HG03039 (cell line): ENCODE measurements at regions not wholly inside any gene's neighbourhood (a gene's known extent, or its start where the extent isn't known, plus 50 kb on each side); places are given as distances from the start of the nearest gene placed in this dataset.

Experiments
- ATAC-seq: cut with Tn5 transposase; IDR thresholded peaks from one replicate; pipeline ENCODE4 v1.9.1; 2021; ENCODE audit warnings: mild to moderate bottlenecking, moderate library complexity; ENCODE audit not compliant: unreplicated experiment

DNA sequence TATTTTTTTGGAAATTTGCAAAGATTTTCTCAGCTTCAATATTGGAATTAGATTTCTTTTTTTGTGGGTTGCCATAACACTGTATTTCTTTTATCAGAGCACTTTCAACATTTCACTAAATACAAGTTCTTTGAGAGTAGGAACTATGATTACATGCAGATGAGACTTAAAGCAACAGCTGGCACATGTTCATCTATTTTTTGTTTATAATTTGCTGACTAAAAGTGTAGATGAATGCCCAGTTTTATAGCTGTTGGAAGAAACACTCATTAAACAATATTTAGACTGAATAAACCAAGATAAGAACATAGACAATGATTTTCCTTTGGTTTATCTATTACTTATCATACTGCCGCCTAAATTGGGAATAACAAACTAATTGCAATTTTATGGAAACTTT is 803.0 kb upstream of the KLHL1 start:
- no peak for ATAC-seq

DNA sequence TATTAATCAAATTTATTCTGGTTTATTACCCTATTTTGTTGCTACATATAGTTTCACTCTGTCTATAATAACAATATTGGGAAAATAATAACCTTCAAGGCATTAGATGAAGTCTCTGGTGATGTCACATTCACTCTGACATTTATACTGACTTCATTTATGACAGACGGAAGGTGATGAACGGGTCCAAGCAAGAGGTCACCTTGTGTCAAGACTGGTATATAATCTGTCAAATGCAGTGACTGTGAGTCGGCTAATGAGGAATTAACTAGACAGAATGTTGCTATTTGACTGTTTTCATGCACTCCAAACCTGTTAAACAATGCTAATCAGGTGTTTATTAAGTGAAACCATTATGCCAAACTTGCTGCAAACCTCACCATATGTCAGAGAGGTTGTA is 800.5 kb upstream of the KLHL1 start:
- ATAC-seq: no peak

DNA sequence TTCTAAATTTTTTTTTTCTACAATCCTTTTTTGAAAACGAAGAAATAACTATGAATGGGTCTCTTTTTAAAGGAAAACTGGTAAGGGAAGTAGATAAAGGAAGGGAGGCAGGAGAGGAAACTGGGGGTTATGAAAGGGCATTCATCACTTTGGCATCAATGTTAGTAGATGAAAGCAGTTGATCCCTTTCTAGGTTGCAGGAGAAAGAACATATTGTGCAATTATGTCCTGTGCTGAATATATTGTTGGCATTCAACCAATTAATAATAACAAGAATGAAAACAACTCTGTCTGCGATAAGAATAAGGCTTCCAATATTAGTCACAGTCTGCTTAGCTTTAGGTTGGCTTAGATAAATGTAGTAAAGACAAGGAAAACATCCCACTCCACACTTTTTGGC is 796.8 kb upstream of the KLHL1 start:
- ATAC-seq: no peak

DNA sequence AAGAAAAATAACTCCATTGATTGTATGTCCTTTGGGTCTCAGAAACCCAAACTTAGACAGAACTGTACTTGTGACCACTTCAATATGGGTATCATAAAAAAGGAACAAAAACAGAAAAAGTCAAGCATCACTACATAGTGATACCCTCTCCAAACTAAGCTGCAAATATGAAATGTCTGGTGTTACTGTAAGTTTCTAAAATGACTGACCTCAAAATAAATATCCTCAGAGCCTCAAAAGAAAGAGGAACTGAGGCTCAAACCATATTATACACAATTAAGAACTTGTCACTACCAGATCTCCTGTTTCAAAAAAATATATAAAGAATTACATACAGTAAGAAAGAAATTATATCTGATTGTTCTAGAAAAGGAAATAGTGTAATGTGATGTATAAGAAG is 787.9 kb upstream of the KLHL1 start:
- ATAC-seq: no peak

DNA sequence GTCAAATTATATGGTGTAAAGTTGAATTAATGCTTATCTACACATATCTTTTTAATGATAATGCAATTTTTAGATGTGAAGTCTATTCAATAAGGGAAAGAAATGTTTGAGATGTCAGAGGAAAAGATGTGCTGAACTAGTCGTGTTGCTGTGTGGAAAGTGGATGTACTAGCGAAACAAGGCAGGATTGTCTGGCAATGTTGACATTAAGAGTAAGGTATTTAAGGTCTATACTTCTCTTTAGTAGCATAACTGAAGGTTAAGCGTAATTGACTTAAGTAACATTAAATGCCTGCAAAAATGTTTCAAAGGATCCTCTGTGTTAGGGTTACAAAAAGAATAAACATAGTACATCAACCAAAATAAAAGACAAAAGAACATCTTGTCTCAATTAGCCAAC is 787.3 kb upstream of the KLHL1 start:
- ATAC-seq: no peak

DNA sequence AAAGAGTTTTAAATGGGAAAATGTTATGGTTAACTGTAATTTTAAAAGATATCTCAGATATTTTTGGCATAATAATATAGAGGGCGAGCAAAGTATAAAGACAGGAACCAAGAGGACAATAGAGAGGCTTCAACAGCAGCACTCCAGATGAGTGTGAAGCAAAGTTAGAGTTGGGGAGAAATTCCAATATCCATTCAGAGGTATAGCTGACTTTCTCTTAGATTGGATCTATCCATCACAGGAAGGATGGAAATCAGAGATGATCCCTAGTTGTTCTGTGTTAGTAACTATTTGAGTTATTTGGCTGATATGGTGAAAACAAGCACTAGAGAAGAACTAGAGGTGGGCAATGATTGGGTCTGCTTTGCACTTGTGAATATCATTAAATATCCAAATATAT is 786.0 kb upstream of the KLHL1 start:
- no peak for ATAC-seq

DNA sequence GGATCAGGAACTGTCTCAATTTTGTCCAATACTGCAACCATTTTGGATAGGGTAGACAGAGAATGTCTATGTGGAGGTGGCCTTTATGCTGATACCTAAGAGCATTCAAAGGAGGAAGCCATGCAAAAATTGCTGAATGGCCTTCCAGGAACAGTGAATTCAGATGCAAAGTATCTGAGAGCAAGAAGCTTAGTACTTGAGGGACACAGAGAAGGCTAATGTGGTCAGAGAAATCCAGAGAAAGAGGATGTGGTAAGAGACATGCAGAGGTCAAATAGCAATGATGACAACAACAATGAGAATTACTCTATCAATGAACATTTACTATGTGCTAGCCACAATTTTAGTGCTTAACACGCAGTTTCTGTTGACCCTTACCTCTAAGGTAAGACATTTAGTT is 785.6 kb upstream of the KLHL1 start:
- no peak for ATAC-seq

DNA sequence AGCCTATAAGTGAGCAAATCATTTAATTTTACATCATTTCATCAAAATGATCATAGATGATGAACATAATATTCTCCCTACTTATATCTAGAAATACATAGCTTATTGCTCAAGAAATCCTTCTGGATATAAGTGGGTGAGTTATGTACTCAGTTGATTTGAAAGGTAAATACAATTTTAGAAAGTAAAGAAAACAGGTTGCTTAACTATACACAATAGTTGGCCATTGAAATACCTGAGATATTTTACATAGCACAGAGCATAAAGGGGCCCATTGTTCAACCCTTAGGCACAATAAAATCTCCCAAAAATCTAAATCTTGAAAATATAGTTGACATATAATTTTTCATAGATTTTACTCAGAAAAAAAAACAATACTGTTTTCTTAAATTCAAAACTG is 782.0 kb upstream of the KLHL1 start:
- no peak for ATAC-seq

DNA sequence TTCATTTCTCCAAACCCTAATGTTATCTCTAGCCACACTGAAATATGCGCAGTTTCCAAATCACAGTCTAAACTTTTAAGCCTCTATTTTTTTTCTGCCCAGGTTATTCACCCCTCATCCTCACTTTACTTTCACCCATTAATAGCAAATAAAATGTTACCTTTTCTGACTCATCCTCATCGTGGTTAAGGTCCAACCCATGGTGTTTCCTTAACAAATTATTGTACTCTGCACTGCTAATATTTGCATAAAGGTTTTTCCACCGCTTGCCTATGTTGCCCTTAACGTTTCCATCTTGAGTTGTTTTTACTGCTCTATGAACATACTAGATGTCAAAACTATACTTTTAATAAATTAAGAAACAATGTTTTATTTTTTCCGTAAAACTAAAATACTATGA is 780.9 kb upstream of the KLHL1 start:
- no peak for ATAC-seq

DNA sequence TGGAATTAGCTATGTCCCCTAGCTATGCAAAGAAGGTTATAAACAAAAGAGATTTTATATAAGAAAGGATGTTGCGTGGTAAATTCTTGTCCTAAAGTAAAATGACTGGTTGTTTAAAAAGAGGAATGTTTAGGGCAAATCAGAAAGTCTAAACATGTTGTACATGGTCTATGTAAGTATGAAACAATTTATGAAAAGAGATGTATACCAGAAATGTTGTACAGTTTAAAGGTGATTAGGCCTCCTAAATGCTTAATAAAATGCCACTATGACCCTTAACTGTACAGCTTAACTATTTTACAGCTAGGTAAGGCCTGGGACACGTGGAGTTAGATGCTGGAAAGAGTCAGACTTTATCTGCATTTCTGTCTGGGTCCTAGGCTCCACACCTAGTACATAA is 775.9 kb upstream of the KLHL1 start:
- no peak for ATAC-seq

DNA sequence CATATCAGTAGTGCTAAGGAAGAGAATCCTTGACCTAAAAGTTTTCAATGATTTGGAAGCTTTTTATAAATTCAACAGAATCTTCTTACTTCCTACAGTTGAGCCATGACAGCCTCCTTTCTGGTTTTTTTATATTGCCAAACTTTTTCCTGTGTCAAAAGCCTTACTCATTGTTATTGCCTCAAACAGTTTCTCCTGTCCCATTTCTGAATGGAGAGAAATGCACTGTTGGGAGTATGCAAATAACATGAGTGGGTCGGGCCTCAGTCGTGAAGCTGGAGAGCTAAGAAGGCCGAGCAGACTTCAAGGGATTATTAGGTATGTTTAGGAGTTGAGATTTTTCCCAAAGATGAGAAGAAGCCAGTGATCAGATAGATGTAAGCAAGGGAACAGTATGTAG is 766.4 kb upstream of the KLHL1 start:
- ATAC-seq: no peak

DNA sequence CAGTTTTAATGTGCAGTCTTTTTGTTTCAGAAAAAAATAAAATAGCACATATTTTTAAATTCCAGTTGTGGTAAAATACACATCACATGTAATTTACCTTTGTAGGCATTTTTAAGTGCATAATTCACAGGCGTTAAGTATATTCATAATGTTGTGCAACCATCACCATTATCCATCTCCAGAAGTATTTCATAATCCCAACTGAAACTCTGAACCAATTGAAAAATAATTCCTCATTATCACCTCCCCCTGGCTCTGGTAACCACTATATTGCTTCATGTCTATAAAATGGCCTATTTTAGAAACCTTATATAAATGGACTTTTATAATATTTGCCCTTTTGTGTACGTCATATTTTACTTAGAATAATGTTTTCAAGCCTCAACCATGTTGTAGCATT is 756.5 kb upstream of the KLHL1 start:
- ATAC-seq: no peak

DNA sequence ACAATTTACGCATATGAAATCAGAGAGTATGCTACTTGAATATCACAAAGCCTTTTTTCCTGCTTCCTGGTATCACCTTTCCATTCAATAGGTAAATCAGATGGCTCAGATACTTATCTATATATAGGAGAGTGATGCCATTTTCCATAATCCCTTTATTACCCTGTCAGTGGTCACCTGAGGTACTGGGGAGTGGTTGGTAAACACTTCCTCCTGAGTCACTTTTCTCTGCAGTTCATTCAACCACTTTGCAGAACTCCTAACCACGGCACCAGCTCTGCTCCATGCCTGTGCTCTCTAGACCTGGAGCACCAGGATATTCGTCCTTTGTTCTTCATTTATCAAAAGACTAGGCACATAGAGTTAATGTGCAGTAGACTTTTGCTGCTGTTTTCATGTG is 748.5 kb upstream of the KLHL1 start:
- no peak for ATAC-seq

DNA sequence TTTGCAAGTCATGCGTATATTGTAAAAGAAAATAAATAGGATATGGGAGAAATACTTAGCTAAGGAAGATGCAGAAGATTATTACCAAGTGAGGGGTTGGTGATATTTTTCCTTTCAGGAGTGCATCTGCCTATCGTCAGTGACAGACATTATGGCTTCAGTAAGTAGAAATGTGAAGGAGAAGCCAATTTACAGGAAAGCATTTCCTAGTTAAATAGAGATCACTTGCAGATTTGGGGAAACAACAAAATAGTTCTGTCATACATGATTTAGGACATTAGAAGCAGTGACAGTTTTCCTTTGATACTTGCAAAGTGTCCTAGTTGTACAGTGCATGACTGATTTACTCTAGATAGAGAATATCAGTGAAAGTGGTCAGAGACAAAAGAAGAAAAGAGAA is 747.8 kb upstream of the KLHL1 start:
- no peak for ATAC-seq

DNA sequence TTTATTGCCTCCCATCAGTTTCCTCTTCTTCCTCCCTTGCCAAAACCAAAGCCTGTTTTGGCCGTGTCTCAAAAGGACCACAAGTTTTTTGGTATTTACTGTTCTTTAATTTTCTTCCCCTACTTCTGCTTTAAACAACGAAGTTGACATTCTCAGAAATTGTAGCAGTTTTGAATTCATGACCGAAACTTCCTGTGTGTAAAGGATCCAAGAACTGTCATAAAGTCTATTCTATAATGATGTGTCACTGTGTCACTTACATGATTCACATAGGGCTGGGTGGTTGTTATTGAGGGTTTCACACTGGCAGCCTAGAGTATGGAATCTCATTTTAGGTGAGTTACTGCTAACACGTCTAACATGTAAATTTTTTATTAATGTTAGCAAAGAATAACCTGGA is 741.0 kb upstream of the KLHL1 start:
- ATAC-seq: no peak

DNA sequence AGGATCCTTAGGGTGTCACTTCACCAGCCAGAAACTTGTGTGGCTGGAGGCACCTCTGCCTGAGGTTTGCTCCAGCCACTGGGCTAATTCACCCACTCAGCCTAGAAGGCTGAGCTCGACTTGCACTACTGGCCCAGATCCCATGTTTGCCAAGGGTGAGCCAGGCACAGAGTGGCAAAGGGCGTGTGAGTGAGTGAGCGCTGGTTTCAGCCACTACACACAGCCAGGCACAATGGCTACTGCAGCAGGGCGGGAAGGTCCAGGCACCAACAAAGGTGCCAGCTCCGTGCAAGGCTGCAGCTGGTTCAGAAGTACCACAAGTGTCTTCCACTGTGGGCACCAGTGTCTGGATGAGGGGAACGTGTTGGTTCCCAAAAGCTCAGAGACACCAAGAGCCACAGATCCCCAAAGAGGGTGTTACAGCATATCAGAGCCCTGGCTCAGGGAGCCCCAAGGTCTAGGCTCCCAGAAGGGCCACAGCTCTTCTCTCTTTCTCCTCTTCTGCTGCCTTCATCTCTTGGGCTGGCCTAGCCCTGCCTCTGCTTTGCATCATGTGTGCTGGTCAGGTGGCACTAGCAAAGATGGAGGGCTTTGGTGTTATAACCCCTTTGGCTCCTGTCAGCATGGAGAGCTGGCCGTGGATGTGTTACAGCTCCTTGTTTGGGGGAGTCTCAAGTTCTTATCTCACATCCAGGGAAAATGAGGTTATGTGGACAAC is 736.3 kb upstream of the KLHL1 start:
- no peak for ATAC-seq

DNA sequence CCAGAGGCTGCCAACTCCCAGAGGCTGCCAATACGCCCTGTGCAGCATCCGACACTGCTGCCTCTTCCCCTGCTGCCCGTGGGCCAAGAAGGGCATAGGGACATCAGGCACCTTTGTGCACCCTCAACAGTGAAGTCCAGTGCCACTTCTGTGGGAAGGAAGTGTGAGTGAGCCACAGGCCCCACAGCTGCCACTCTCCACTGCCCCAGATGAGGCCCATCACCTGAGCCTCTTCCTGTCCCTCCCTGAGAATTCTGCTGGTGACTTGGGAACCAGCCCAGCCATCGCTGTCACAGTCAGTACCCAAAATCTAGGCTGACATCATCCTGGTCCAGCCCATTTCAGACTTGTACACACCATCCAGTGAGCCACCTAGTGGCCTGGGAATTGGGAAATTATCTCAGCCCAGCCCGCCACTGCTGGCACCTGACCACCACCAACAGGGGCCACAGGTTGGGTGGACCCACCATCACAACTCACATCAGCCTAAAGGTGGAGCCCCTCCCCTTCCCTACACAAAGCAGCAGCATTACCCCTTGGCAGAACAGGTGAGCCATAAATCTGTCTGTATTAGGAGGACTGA is 733.9 kb upstream of the KLHL1 start:
- no peak for ATAC-seq

DNA sequence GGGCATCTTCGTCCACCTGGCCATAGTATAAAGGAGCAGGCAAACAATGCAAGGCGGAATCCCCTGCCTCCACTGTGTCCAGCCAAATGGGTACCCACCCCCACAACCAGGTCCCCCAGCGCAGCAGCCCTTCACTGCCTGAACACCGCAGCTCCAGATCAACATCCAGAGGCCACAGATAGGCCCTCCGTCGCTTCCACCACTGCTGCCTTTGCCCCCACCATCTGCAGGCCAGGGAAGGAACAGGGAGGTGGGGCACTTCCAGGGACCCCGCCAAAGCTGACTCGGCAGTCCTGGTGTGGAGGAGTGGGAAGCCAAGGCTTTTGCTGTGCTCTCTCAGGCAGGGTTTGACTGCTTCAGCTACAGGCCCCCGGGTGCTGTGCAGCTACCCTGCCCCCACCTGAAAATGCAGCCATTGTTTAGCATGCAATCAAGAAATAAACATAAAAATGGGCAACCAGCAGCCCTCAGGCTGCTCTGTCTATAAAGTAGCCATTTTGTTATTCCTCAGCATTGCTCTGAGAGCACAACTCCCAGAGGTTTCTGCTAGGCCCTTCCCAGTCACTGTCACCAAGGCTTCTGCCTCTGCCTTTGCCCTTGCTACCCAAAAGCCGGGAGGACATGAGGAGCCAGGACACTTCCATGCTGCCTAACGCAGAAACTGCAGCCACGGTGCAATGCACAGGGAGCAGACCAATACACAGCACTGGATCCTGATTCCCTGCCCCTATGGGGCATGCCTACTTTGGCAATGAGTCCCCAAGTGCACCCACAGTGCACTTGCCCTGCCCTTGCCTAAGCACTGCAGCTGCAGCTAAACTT is 733.2 kb upstream of the KLHL1 start:
- ATAC-seq: no peak

DNA sequence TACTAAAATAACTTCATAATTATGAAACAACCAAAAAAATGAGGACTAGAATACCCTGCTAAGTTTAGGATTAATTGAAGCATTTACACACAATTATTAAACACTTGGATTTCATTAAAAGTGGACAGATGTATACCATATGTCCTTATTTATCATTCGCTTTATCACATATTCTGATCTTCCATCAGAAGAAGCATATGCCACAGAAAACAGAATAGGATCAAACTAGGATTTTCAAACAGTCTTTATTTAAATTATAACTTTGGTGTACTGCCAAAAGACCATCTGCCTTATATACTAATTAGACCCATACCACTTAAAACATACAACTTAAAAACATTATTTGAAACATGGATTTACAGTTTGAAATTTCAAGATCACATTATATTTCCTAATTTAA is 727.1 kb upstream of the KLHL1 start:
- ATAC-seq: no peak

DNA sequence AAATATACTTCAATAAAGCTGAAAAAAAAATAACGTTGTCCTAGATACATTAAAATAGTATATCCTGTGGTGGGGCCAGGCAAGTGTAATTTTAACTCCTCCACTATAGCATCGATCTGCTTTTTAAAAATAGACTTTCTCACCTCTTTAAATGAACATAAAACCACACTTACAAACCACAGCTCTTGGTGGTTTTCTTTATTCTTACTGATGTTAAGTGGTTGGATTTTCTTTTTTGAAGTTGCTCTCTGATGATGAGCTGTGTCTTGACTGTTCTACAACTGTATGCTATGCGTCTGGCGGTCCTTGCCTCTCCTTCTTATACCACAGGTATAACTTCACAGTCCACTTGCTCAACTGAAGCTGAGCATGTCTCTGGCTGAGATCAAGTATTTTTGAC is 721.5 kb upstream of the KLHL1 start:
- ATAC-seq: no peak

DNA sequence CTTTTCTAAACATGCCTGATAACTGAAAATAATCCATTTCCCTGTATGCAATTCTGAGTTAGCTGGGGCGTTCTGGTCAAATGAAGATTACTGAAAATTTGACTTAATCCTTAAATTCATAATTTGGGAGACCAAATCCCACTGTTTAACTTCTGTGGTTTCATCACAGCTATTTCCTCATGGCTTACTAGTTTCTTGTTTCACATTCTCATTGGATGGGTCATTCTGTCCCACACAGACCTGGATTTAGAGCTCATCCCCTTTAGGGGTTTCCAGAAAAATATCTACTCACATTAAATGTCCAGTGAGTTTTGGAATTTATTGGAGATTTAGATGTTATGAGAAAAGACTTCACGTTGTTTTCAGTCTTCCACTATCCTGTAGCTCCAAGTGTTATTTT is 709.3 kb upstream of the KLHL1 start:
- no peak for ATAC-seq

DNA sequence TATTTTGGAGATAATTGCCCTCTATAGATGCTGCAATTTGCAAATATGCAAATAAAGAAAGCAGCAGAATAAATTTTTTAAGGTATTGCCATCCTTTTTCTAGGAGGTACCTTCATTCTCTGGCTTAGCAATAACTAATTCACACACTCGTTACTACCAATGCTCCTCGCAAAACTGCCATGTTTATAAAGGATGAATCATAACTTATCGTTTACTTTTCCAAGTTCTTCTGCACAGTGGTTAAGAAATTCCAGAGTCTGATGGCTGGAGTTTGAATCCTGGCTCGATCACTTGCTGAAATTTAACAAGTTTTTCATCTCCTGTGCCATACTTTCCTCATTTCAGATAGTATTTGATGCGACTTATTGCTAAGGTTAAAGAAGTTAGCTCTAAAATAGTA is 708.6 kb upstream of the KLHL1 start:
- ATAC-seq: no peak
